ENCODE measurements at regions not wholly inside any gene's neighbourhood (a gene's known extent, or its start where the extent isn't known, plus 50 kb on each side); places are given as distances from the start of the nearest gene placed in this dataset.

GRCh38 chr17:83161298-83162034, 82.1 kb downstream of the METRNL start:
- H3K27me3 ChIP-seq (replicated peaks in 1 of 4; ENCODE audit: control insufficient read depth in 3 of 4, extremely low read depth in 1 of 4, insufficient read depth in 3 of 4, low read length in 3 of 4), result no peaks in the 10 kb centered on the region
- no peaks in the 10 kb centered on the region for H3K36me3 ChIP-seq (ENCODE audit: control insufficient read depth in 2 of 4, insufficient read depth in 4 of 4, low read length in 3 of 4)
- H3K23me2 ChIP-seq (ENCODE audit: low read depth, low read length), result no peaks in the 10 kb centered on the region
- no peak overlapping the region for H3K4me2 ChIP-seq (ENCODE audit: insufficient read depth in 1 of 2, low read depth in 2 of 2, low read length in 2 of 2)
- no peaks in the 10 kb centered on the region for H3K4me1 ChIP-seq (replicated peaks in 1 of 4; ENCODE audit: control insufficient read depth in 3 of 4, insufficient read depth in 4 of 4, low read length in 3 of 4)
- DNase-seq (ENCODE audit: low read depth in 1 of 2, low spot score in 2 of 2), result no peak
- no peak overlapping the region for H3K4ac ChIP-seq (replicated peaks; ENCODE audit: insufficient read length, low read depth, low read length)
- H3K79me1 ChIP-seq (ENCODE audit: low read depth, low read length), result no peaks in the 10 kb centered on the region
- no peak overlapping the region for H2BK12ac ChIP-seq (ENCODE audit: low read depth, low read length)
- H4K20me1 ChIP-seq (replicated peaks in 1 of 2; ENCODE audit: control insufficient read depth in 1 of 2, insufficient read depth in 2 of 2, low read length in 2 of 2), result no peaks in the 10 kb centered on the region
- no peak overlapping the region for H3K4me3 ChIP-seq (ENCODE audit: extremely low read depth in 1 of 4, insufficient read depth in 2 of 4, low read depth in 3 of 4, low read length in 4 of 4)
- H3K9ac ChIP-seq (replicated peaks in 1 of 4; ENCODE audit: extremely low read depth in 1 of 4, low read depth in 3 of 4, low read length in 3 of 4), result no peak overlapping the region
- no peak overlapping the region for H2BK120ac ChIP-seq (replicated peaks; ENCODE audit: low read depth, low read length)
- no peak overlapping the region for H2AK5ac ChIP-seq (ENCODE audit: low read depth, low read length)
- ChIA-PET POLR2A (ENCODE audit: partially characterized antibody) (no interaction called here), CTCF (ENCODE audit: partially characterized antibody) (interaction anchor here (0.7 to 1.7 kb wide), 2 partner anchors 14 to 31 kb away, joined by 3 to 4 read pairs; no protein-coding TSS in a partner anchor)
- FAIRE-seq, result no peak
- H2BK20ac ChIP-seq (ENCODE audit: low read length), result no peak overlapping the region
- H3K23ac ChIP-seq (ENCODE audit: insufficient read length), result no peak overlapping the region
- peaks cover 50 to 68% of the 10 kb centered on the region in 2 experiments for H3K9me3 ChIP-seq (ENCODE audit: insufficient read depth in 2 of 2, low read depth in 1 of 2, low read length in 1 of 2)
- no peak overlapping the region for H3K27ac ChIP-seq (ENCODE audit: low read depth, low read length)
- 80% methylated on average over 13 of the region's 14 CpGs; no CpG with 5 or more reads in 1 of the 2 experiments for WGBS, 2 experiments (ENCODE audit: extremely low coverage in 1 of 2, insufficient coverage in 1 of 2, insufficient read length in 1 of 2, insufficient replicate concordance in 2 of 2, low coverage in 1 of 2, low lambda C conversion rate in 2 of 2, missing lambda C conversion rate in 1 of 2)
- H3K14ac ChIP-seq (ENCODE audit: insufficient read length), result no peak overlapping the region
- no peak overlapping the region for H2BK15ac ChIP-seq (ENCODE audit: low read length)
- no peaks in the 10 kb centered on the region for H3K79me2 ChIP-seq (ENCODE audit: control insufficient read depth in 1 of 2, insufficient read depth in 2 of 2, low read length in 2 of 2)
- no peak overlapping the region for H2AFZ ChIP-seq (ENCODE audit: low read length)
- H3K18ac ChIP-seq (ENCODE audit: extremely low read depth, low read length), result no peak overlapping the region
- no peak overlapping the region for H4K8ac ChIP-seq (ENCODE audit: extremely low read depth, insufficient read depth, low read length)
- no peak overlapping the region for H4K5ac ChIP-seq (ENCODE audit: insufficient read length, low read depth, low read length)
- H4K91ac ChIP-seq (replicated peaks; ENCODE audit: insufficient read length, low read length), result no peak overlapping the region
- no peak overlapping the region for H3K56ac ChIP-seq (replicated peaks; ENCODE audit: insufficient read length, low read depth, low read length)
- H2BK5ac ChIP-seq (ENCODE audit: low read depth, low read length), result no peak overlapping the region
- TF ChIP-seq CHD1 (IDR thresholded peaks at IDR 0.05; ENCODE audit: low read depth, low read length), result no peak
- no peak for TF ChIP-seq EP300 (IDR thresholded peaks at IDR 0.05; ENCODE audit: borderline replicate concordance in 1 of 2, low read depth in 2 of 2, low read length in 2 of 2)
- TF ChIP-seq RNF2 (IDR thresholded peaks at IDR 0.05; ENCODE audit: borderline replicate concordance, low read depth, low read length, missing control alignments, poor library complexity, severe bottlenecking), result no peak
- no peak for TF ChIP-seq PHF8 (conservative IDR thresholded peaks at IDR 0.05; ENCODE audit: low read depth, low read length)
- TF ChIP-seq TBP (IDR thresholded peaks at IDR 0.05; ENCODE audit: low read depth, low read length), result no peak
- TF ChIP-seq SP2 (IDR thresholded peaks at IDR 0.05; ENCODE audit: low read length), result no peak
- TF ChIP-seq BCL11A (IDR thresholded peaks at IDR 0.05; ENCODE audit: low read depth in 2 of 2, low read length in 2 of 2), result no peak
- no peak for TF ChIP-seq EZH2 (IDR thresholded peaks at IDR 0.05; ENCODE audit: low read depth, low read length, severe bottlenecking)
- TF ChIP-seq SRF (IDR thresholded peaks at IDR 0.05; ENCODE audit: low read depth, low read length), result no peak
- TF ChIP-seq, protein P1, sequence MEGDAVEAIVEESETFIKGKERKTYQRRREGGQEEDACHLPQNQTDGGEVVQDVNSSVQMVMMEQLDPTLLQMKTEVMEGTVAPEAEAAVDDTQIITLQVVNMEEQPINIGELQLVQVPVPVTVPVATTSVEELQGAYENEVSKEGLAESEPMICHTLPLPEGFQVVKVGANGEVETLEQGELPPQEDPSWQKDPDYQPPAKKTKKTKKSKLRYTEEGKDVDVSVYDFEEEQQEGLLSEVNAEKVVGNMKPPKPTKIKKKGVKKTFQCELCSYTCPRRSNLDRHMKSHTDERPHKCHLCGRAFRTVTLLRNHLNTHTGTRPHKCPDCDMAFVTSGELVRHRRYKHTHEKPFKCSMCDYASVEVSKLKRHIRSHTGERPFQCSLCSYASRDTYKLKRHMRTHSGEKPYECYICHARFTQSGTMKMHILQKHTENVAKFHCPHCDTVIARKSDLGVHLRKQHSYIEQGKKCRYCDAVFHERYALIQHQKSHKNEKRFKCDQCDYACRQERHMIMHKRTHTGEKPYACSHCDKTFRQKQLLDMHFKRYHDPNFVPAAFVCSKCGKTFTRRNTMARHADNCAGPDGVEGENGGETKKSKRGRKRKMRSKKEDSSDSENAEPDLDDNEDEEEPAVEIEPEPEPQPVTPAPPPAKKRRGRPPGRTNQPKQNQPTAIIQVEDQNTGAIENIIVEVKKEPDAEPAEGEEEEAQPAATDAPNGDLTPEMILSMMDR (IDR thresholded peaks at IDR 0.05; ENCODE audit: control extremely low read depth in 1 of 3, insufficient read depth in 1 of 3, low read depth in 1 of 3, low read length in 3 of 3), result no peak
